Nucleus accumbens (tissue), 56 donors: ENCODE measurements at regions not wholly inside any gene's neighbourhood (a gene's known extent, or its start where the extent isn't known, plus 50 kb on each side); places are given as distances from the start of the nearest gene placed in this dataset.
"Not testable (repeated sequence)": the region's sequence is repeated elsewhere in the genome, so short reads cannot be mapped to it uniquely, and the experiment has no call there.

Experiments used
- DNase-seq, 56 donors: peaks; one replicate each; lab custom pipeline; 2025; lab: John Stamatoyannopoulos, UW

- no peak for DNase-seq
These were observed 147.4 kb downstream of the TENT5C start for GRCh38 chr1:117753232-117753631.

DNA sequence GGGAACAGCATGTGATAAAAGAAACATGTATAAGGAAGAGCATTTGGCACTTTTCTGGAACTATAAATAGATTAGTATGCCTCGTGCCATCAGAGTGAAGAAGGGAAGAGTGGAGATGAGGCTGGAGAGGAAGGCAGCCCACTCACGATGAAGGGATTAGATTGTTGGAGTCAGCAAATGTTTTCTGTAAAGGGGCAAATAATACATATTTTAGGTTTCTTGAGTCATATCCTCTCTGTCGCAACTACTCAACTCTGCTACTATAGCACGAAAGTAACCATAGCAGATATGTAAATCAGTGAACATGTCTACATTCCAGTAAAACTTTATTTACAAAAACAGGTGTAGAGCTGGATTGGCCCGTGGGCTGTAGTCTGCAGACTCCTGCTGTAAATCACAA lies 147.8 kb downstream of the TENT5C start:
- DNase-seq: no peak

DNA sequence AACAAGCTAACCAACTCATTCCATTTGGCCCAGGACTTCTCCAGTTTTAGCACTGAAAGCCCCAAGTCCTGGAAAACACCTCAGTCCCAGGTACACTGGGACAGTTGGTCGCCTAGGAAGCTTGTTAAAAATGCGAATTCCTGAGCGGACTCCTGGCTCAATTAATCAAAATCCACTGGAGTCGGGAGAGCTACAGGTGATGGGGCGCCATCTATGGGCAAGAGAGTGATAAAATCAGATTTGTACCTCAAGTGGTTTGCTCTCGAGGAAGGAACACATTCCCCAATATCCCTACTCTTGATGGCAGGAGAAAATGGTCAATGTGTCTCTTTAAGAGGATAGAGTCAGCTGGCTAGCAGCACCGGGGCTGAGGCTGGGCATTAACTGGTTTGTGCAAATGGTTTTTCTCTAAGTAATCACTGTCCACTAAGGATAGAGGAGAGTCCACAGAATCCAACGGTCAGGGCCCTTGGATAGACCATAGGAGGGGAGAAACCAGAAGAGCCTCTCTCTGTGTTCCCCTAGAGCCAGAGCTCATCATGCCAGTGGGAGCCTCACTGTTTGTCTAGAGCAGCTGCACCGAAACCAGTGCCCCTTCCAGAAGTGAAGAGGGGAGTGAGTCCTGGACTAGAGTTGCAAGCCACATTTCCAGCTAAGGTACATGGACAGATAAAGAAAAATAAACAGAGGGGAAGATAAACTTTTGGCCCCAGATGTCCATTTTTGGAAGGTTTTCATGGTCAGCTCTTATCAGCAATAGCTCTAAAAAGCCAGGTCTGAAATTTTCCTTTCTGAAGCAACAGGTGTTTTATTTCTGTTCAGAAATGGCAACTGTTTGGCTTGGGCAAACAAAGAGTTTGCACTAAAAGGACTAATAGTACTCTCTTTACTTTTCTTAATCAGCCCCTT lies 148.5 kb downstream of the TENT5C start:
- peak in 34 of 56 donors; percentile 1 to 67 (median 14) for DNase-seq

DNA sequence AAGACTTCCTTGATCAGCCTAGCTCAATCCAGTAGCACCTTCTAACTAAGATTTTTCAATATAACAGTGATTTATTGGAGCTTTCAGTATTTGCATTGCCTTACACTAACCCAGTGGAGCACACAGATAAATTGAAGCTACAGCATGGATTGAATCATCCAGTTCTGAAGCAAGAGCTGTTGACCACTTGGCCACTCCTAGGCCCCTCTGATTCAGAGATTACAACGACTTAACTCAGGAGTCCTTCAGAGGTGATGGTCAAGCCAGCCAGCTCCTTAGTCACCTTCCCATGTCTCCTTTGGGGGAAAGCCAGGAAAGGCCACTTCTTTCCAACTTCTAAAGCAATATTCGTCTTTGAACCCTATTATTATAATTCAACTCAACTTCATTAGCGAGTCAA lies 151.8 kb downstream of the TENT5C start:
- no peak for DNase-seq

GRCh38 chr1:117758444-117759316 lies 152.8 kb downstream of the TENT5C start:
- DNase-seq: peak in 48 of 56 donors; percentile 11 to 82 (median 42)

DNA sequence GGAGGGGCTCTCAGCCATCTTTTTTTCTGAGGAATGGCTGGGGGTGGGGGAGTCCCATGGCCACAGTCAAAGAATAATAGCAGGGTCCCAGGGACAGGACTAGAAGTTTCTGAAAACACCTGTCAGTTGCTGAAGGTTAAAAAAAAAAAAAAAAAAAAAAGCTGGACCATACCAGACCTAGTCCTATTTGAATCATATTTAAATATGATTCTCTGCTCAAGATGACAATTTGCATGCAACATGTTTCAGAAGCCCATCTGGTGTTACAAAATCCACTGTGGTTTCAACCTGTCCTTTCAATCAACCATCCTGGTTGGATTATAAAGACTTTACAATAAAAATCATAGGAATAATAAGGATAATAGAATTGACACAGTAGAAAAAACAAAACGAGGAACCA lies 153.7 kb downstream of the TENT5C start:
- DNase-seq: no peak

GRCh38 chr1:117760069-117760468 lies 154.2 kb downstream of the TENT5C start:
- DNase-seq: no peak

GRCh38 chr1:117760485-117760884 lies 154.6 kb downstream of the TENT5C start:
- DNase-seq: no peak

DNA sequence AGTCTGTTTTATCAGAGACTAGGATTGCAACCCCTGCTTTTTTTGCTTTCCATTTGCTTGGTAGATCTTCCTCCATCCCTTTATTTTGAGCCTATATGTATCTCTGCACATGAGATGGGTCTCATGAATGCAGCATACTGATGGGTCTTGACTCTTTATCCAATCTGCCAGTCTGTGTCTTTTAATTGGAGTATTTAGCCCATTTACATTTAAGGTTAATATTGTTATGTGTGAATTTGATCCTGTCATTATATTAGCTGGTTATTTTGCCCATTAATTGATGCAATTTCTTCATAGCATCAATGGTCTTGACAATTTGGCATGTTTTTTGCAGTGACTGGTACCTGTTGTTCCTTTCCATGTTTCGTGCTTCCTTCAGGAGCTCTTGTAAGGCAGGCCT lies 161.7 kb downstream of the GDAP2 start:
- not testable (repeated sequence) for DNase-seq

GRCh38 chr1:117770981-117771531 lies 158.4 kb downstream of the GDAP2 start:
- no peak for DNase-seq

GRCh38 chr1:117779364-117779763 lies 150.1 kb downstream of the GDAP2 start:
- no peak for DNase-seq

DNA sequence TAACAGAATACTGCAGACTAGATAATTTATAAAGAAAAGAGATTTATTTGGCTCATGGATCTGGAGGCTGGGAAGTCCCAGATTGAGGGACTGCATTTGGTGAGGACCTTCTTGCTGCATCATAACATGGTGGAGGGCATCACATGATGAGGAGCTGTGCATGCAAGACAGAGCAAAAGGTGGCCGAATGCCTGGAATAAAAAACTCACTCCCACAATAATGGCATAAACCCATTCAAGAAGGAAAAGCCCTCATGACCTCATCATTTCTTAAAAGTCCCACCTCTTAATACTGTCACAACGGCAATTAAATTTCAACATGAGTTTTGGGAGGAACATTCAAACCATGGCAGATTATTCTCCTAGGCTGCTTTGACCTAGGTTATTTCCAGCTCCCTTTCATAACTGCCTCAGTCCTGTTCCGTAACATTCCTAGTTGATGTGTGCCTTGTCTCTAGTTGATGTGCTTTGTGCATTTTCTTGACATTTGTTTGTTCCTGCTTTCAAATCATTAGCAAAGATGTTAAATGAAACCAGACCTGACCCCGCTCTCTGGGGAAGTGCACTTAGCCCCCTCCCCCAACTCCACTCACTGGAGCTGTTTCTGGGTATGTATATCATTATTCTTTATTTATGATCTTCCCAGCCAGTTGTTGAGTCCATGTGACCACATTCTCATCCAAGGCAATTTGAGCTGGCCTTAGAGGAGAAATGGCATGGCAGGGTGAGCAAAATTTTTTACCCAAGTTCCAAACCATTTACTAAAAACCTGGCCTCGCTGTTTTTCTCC lies 148.5 kb downstream of the GDAP2 start:
- DNase-seq: no peak

DNA sequence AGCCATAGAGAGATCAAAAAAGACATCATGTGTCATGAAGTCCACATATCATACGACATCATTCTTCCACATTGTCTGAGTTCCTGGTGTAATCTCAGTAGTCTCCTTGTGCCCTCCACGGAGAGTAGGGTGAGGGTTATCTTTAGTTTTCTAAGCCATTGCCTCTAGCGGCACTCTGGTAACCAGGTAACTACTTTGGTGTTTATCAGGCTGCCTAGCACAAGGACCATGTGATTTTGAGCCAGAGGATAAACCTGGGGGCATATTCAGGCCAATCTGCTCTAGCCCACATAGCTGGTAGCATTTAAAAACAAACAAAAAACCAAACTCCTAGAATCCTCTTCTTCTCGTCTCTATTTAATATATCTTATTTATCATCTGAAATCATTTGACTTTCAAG lies 147.4 kb downstream of the GDAP2 start:
- no peak for DNase-seq

DNA sequence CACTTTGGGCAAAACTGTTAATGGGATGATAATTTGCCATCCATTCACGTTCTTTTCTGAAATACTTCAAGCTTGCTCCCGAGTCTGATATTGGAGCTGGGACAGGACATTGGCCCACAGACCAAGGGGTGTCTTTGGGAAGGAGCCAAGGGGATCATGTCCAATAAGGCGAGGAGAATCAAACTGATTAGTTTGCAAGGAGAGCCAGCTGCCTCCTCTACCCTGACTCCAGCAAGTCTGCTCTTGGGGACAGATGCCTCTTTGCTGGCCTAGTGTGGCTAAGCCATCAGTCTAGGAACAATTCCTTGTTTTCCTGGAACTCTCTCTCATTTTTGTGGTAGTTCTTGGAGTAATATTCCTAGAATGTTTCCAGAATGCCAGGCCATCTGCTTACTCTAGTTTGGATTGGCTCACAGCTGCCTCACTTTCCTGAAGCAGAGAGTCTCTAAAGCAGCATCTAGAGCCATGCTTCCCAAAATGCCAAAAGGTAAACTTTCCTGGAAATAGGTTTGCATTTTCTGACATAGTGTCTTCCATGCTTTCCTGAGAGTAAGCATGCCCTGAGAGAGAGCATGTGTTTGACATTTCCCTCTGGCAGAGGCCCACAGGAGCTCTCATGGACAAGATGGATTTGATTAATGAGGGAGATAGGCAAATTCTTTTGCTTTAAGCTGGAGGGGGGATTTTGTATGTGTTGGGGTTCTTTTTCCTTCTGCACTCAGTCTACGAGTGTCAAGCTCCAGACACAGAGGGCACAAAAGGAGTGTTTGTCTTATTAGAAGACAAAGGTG lies 145.6 kb downstream of the GDAP2 start:
- DNase-seq: no peak

- no peak for DNase-seq
These were observed 141.4 kb downstream of the GDAP2 start for GRCh38 chr1:117788014-117788413.

DNA sequence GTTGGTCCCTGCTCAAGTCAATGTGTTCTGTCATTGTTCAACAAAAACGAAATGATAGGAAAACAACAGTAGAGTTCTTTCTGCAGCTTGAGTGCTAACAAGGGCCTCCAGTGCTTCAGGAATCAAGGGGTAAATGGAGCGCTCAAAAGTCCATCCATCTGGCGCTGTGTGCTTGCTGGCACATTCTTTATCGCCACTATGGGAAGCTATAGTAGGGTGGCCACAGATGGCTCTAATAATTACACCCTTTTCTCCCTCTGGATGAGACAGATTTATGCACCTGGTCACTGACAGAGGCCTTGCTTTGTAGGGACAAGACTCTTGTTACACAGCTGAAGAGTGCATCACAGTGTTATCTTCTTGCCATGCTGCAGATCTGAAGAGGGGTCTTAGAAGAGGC lies 136.0 kb downstream of the GDAP2 start:
- no peak for DNase-seq

DNA sequence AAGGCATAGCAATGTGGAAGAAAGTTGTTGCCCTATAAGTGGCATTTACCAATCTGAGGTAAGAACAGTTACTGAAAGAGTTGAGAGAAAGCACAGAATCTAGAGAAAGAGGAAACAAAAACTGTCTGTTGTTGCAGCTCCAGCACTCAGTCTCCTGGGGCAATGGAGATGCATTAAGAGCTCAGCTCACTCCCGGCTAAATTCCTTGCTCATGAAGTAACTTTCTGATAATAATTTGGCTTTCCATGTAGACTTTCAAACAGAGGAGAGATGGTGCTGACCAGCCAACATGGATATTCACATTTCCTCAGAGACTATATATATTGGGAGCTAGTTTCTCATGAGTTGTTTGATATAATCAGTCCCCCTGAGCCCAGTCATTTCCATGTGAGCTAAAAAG lies 135.3 kb downstream of the GDAP2 start:
- no peak for DNase-seq

GRCh38 chr1:117795190-117795589 lies 134.2 kb downstream of the GDAP2 start:
- DNase-seq: no peak

GRCh38 chr1:117795792-117796191 lies 133.6 kb downstream of the GDAP2 start:
- DNase-seq: no peak

DNA sequence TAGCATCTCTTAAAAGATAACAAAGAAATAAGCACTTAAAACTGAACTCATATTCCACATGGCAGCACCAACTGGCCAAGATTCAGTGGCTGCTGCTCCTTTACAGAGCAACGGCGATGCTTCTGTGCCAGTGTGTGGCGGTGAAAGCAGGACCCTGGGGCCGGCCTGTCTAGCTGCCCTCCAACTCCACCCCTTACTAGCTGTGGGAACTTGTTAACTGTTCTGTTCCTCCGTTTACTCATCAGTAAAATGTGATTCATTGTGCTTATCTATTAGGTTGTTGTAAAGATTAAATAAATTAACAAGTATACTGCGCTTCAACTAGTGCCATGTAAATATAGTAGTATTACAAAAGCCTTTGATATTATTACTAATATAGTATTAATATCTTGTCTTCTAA lies 133.2 kb downstream of the GDAP2 start:
- DNase-seq: no peak
